BJ (cell line): ENCODE measurements at regions not wholly inside any gene's neighbourhood (a gene's known extent, or its start where the extent isn't known, plus 50 kb on each side); places are given as distances from the start of the nearest gene placed in this dataset.

Source experiments
- CTCF ChIA-PET: fragments of 350-600 bp; formaldehyde crosslinking; extraction: SDS; loops from one replicate; lab custom pipeline; 2021; ENCODE audit warnings: antibody characterized with exemption, inconsistent platforms; lab: Yijun Ruan, JAX
- POLR2A ChIA-PET: fragments of 300-600 bp; sonication (Branson Sonifier 250); formaldehyde crosslinking; extraction: SDS; loops from one replicate; lab custom pipeline; 2021; ENCODE audit warnings: antibody characterized with exemption; lab: Charles Lee
- DNase-seq: peaks from one replicate; pipeline ENCODE4 v3.0.0-alpha.2; 2011; ENCODE audit warnings: low read depth
- H3K27me3 ChIP-seq: 2 replicates; pipeline ENCODE4 v1.6.0; 2011; ENCODE audit warnings: low read length; ENCODE audit not compliant: control insufficient read depth, insufficient read depth
- H3K36me3 ChIP-seq: 2 replicates; pipeline ENCODE4 v1.5.1; 2011; ENCODE audit warnings: low read length; ENCODE audit not compliant: control insufficient read depth, insufficient read depth
- H3K4me3 ChIP-seq: 2 replicates; pipeline ENCODE4 v1.5.1; 2011; ENCODE audit warnings: low read depth, mild to moderate bottlenecking, control low read depth, low read length
- CTCF ChIP-seq: IDR thresholded peaks from 2 replicates; pipeline ENCODE4 v1.5.1; 2011; ENCODE audit warnings: low read depth, mild to moderate bottlenecking, control low read depth, inconsistent platforms, low read length, moderate library complexity; ENCODE audit not compliant: insufficient read depth

GRCh38 chr15:53401503-53401902 lies 358.0 kb downstream of the WDR72 start:
- TF ChIP-seq CTCF = no peak
- ChIA-PET CTCF (no interaction called here), POLR2A (no interaction called here)
- no peak for DNase-seq
- Histone ChIP-seq H3K27me3 (no peaks in the 10 kb centered on the region), H3K36me3 (no peaks in the 10 kb centered on the region), H3K4me3 (no peak overlapping the region)

- ChIA-PET CTCF (no interaction called here), POLR2A (no interaction called here)
- H3K36me3 ChIP-seq = no peaks in the 10 kb centered on the region
- no peak for DNase-seq
- no peak for TF ChIP-seq CTCF
- H3K4me3 ChIP-seq = no peak overlapping the region
- H3K27me3 ChIP-seq = no peaks in the 10 kb centered on the region
These were observed 358.5 kb downstream of the WDR72 start for GRCh38 chr15:53400986-53401385.

GRCh38 chr15:53397041-53397616 lies 362.3 kb downstream of the WDR72 start:
- no peak overlapping the region for H3K4me3 ChIP-seq
- ChIA-PET CTCF (no interaction called here), POLR2A (no interaction called here)
- no peak for TF ChIP-seq CTCF
- H3K36me3 ChIP-seq = no peaks in the 10 kb centered on the region
- no peak for DNase-seq
- no peaks in the 10 kb centered on the region for H3K27me3 ChIP-seq

GRCh38 chr15:53395871-53396270 lies 363.6 kb downstream of the WDR72 start:
- Histone ChIP-seq H3K4me3 (no peak overlapping the region), H3K27me3 (no peaks in the 10 kb centered on the region), H3K36me3 (no peaks in the 10 kb centered on the region)
- no peak for TF ChIP-seq CTCF
- CTCF ChIA-PET = no interaction called here
- DNase-seq = no peak
- POLR2A ChIA-PET = no interaction called here

- POLR2A ChIA-PET = no interaction called here
- Histone ChIP-seq H3K27me3 (no peaks in the 10 kb centered on the region), H3K4me3 (no peak overlapping the region), H3K36me3 (no peaks in the 10 kb centered on the region)
- TF ChIP-seq CTCF = no peak
- DNase-seq = no peak
- CTCF ChIA-PET = no interaction called here
These were observed 368.9 kb downstream of the WDR72 start for GRCh38 chr15:53390549-53390948.
